ENCODE measurements at regions not wholly inside any gene's neighbourhood (a gene's known extent, or its start where the extent isn't known, plus 50 kb on each side); places are given as distances from the start of the nearest gene placed in this dataset.

DNA sequence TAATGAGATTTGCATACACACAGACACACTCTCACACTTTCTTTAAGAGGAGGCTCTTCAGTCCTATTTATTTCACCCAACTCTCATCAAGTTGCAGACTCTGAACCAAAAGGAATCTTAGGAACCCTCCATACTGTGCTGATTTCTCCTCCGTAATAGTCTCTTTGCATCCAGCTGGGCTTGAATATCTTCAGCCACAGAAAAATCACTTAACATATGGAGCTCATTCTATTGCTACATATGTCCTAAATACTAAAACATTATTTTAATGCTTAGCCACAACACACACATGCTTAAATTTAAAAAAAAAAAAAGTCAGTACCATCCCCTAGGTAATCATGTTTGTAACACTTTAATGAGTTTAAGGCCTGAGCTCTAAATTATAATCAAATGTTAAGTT, 287.5 kb upstream of the CNTN6 start:
- no peak overlapping the region for H3K27ac ChIP-seq
- POLR2A ChIA-PET (ENCODE audit: low non-redundant PET) = no interaction called here
- no peak for DNase-seq (ENCODE audit: low spot score)
- TF ChIP-seq, protein P1, sequence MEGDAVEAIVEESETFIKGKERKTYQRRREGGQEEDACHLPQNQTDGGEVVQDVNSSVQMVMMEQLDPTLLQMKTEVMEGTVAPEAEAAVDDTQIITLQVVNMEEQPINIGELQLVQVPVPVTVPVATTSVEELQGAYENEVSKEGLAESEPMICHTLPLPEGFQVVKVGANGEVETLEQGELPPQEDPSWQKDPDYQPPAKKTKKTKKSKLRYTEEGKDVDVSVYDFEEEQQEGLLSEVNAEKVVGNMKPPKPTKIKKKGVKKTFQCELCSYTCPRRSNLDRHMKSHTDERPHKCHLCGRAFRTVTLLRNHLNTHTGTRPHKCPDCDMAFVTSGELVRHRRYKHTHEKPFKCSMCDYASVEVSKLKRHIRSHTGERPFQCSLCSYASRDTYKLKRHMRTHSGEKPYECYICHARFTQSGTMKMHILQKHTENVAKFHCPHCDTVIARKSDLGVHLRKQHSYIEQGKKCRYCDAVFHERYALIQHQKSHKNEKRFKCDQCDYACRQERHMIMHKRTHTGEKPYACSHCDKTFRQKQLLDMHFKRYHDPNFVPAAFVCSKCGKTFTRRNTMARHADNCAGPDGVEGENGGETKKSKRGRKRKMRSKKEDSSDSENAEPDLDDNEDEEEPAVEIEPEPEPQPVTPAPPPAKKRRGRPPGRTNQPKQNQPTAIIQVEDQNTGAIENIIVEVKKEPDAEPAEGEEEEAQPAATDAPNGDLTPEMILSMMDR (conservative IDR thresholded peaks at IDR 0.05; ENCODE audit: low read depth) = no peak
- CTCF ChIA-PET = interaction anchor here (0.5 kb wide), 1 partner anchor 1527 kb away, joined by 3 read pairs; no protein-coding TSS in a partner anchor

DNA sequence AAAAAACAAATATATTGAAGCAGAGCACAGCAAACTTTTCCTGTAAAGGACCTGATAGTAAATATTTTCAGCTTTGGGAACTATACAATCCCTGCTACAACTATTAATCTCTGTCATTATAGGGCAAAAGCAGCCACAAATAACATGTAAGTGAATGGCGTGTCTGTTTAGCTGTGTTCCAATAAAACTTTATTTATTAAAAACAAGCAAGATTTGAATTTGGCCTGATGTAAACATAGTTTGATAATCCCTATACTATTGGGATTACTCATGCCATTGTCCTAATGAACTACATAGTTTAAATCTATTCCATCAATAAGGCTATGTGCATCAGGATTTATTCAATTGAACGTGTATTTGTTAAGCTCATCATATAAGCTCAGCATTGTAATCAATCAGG, 286.8 kb upstream of the CNTN6 start:
- TF ChIP-seq, protein P1 (conservative IDR thresholded peaks at IDR 0.05; ENCODE audit: low read depth) = no peak
- CTCF ChIA-PET = no interaction called here
- H3K27ac ChIP-seq = no peak overlapping the region
- POLR2A ChIA-PET (ENCODE audit: low non-redundant PET) = no interaction called here
- DNase-seq (ENCODE audit: low spot score) = no peak

DNA sequence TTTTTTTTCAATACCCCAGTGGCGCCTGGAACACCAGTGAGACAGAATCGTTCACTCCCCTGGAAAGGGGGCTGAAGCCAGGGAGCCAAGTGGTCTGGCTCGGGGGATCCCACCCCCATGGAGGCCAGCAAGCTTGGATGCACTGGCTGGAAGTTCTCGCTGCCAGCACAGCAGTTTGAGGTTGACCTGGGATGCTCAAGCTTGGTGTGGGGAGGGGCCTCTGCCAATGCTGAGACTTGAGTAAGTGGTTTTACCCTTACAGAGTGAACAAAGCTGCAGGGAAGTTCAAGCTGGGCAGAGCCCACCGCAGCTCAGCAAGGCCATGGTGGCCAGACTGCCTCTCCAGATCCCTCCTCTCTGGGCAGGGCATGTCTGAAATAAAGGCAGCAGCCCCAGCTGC, 276.2 kb upstream of the CNTN6 start:
- TF ChIP-seq, protein P1 (conservative IDR thresholded peaks at IDR 0.05; ENCODE audit: low read depth) = no peak
- ChIA-PET CTCF (no interaction called here), POLR2A (ENCODE audit: low non-redundant PET) (no interaction called here)
- H3K27ac ChIP-seq = no peak overlapping the region
- DNase-seq (ENCODE audit: low spot score) = no peak

DNA sequence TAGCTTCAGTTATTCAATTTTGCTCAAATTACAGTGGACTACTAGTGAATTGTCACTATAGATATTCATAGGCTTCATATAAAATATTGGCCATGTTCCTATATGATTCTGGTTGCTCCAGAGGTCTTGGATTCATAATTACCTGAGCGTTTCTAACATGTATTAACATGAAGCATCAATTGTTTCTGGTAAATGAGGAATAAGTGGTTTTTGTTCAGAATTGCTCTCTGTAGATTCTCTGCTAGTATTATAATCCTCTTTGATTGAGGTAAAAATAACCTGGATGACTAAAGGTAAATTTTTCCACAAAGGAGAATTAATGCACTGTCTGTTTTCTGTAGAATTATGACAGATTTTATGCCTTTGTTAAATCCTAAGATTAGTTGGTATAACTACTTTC, 258.1 kb upstream of the CNTN6 start:
- POLR2A ChIA-PET (ENCODE audit: low non-redundant PET) = no interaction called here
- DNase-seq (ENCODE audit: low spot score) = no peak
- TF ChIP-seq, protein P1 (conservative IDR thresholded peaks at IDR 0.05; ENCODE audit: low read depth) = no peak
- H3K27ac ChIP-seq = no peak overlapping the region
- CTCF ChIA-PET = no interaction called here

- DNase-seq (ENCODE audit: low spot score) = no peak
- TF ChIP-seq, protein P1 (conservative IDR thresholded peaks at IDR 0.05; ENCODE audit: low read depth) = no peak
- ChIA-PET CTCF (no interaction called here), POLR2A (ENCODE audit: low non-redundant PET) (no interaction called here)
- H3K27ac ChIP-seq = no peak overlapping the region
These were observed 257.7 kb upstream of the CNTN6 start for GRCh38 chr3:835096-835495.

DNA sequence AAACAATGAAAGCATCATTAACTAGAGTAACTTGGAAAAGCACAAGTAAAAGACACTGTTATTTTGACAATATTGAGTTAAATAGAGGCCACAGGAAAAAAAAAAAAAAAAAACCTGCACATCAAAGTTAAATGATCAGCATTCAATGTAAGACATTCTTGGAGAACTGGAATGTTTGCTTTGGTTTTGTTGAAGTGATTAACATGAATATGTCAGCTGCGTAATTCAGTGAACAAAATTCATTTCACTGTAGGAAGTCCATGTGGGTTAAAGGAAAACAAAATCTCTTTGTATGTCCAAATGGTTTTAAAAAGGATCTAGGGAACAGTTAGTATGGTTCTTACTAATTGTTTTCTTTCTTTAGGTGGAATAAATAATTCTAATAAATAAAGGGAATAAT, 252.8 kb upstream of the CNTN6 start:
- CTCF ChIA-PET = no interaction called here
- POLR2A ChIA-PET (ENCODE audit: low non-redundant PET) = no interaction called here
- TF ChIP-seq, protein P1 (conservative IDR thresholded peaks at IDR 0.05; ENCODE audit: low read depth) = no peak
- H3K27ac ChIP-seq = no peak overlapping the region
- no peak for DNase-seq (ENCODE audit: low spot score)
